Retinal pigment epithelial cell (primary cell): ENCODE measurements at regions not wholly inside any gene's neighbourhood (a gene's known extent, or its start where the extent isn't known, plus 50 kb on each side); places are given as distances from the start of the nearest gene placed in this dataset.
A peak's percentile ranks its signal among the peaks of the same experiment; 100 is the strongest.

Experiments used
- DNase-seq: peaks from one replicate; pipeline ENCODE4 v3.0.0-alpha.2; 2010; ENCODE audit warnings: low read depth
- H3K4me3 ChIP-seq: 2 replicates; pipeline ENCODE4 v1.5.1; 2011; ENCODE audit warnings: mild to moderate bottlenecking, low read length, control low read depth, moderate library complexity
- CTCF ChIP-seq: conservative IDR thresholded peaks from 2 replicates; pipeline ENCODE4 v1.5.1; 2011; ENCODE audit warnings: low read depth, low read length, control low read depth, inconsistent platforms

GRCh38 chr12:68431786-68432185 lies 99.6 kb upstream of the MDM1 start:
- H3K4me3 ChIP-seq = no peak overlapping the region
- no peak for TF ChIP-seq CTCF

DNA sequence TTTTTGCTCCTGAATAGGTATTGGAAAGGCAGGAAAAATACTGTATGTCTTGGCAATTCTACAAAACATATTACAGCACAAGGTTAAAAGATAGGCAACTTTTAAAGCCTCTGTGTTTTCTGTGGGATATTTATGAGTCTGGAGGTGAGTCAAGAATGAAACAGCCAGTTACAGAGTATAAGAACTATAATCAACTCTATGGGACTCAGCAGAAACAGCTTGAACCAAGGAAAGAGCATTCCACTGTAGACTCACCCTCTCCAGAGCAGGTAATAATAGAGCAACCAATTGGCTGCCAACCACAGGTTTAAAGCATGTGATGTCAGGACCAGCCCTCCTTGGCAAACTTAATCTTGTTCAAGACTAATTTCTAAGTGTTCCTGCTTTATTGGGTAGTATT lies 100.5 kb upstream of the MDM1 start:
- no peak for DNase-seq
- no peak for TF ChIP-seq CTCF

More at GRCh38 chr12:68431786-68432185, 99.6 kb upstream of the MDM1 start:
- DNase-seq = no peak

GRCh38 chr12:68434391-68435298 lies 102.5 kb upstream of the MDM1 start:
- H3K4me3 ChIP-seq = no peak overlapping the region
- DNase-seq = no peak
- no peak for TF ChIP-seq CTCF

More for the DNA sequence above, 100.5 kb upstream of the MDM1 start:
- no peak overlapping the region for H3K4me3 ChIP-seq

DNA sequence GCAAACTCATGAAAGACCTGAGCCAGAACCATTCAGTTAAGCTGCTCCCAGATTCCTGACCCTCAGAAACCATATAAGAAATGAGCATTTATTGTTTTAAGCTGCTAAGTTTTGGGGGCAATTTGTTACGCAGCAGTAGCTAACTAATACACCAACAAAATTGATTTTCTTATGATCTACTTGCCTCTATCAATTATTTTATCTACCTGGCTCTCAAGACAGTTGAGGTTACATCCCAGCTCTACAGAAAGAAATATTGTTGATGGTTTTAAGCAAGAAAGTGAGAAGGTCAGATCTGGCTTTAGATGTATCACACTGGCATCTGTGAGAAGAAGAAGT lies 103.1 kb upstream of the MDM1 start:
- no peak overlapping the region for H3K4me3 ChIP-seq
- no peak for TF ChIP-seq CTCF
- DNase-seq = no peak

DNA sequence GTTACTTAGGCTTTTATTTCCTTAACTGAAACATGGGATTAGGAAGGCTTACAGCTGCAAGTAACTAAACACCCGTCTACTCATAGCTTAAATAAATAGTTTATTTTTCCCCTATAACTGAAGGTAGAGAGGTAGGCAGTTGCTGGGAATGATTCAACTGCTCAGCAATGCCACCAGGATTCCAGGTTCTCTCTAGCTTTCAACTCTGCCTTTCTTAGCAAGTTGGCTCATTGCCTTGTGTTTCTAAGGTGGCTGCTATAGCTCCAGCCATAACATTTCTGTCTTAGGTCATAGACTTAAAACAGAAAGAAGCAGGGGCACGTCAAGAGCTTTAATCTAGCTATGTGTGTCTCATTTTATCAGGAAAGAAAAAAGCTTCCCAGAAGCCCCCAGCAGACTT lies 103.7 kb upstream of the MDM1 start:
- DNase-seq = peak; percentile 82
- H3K4me3 ChIP-seq = no peak overlapping the region
- TF ChIP-seq CTCF = no peak

- no peak for DNase-seq
- TF ChIP-seq CTCF = no peak
- H3K4me3 ChIP-seq = no peak overlapping the region
These were observed 106.4 kb upstream of the MDM1 start for GRCh38 chr12:68438601-68439000.

- H3K4me3 ChIP-seq = no peak overlapping the region
- no peak for DNase-seq
- TF ChIP-seq CTCF = no peak
These were observed 107.3 kb upstream of the MDM1 start for GRCh38 chr12:68439368-68440045.
